Thoracic aorta (tissue), 2 donors: ENCODE measurements at regions not wholly inside any gene's neighbourhood (a gene's known extent, or its start where the extent isn't known, plus 50 kb on each side); places are given as distances from the start of the nearest gene placed in this dataset.

Experiments used
- ATAC-seq: fragments of 150-250 bp; one replicate; pipeline ENCODE4 v1.8.0; 2017; ENCODE audit warnings: low read depth; ENCODE audit not compliant: insufficient number of reproducible peaks, low FRiP score
- DNase-seq: peaks from one replicate; pipeline ENCODE4 v3.0.0-alpha.2; 2020; ENCODE audit warnings: low spot score
- H3K27ac ChIP-seq, 2 donors: fragments of 200-600 bp; sonication (generic); 1 replicate in 1 of 2; 2 replicates in 1 of 2; pipeline ENCODE4 v1.5.1; 2016; ENCODE audit warnings: mild to moderate bottlenecking in 2 of 2, moderate library complexity in 2 of 2
- H3K27me3 ChIP-seq: fragments of 200-600 bp; sonication (generic); replicated peaks from 2 replicates; pipeline ENCODE4 v1.6.0; 2016; ENCODE audit warnings: mild to moderate bottlenecking; ENCODE audit not compliant: insufficient read depth
- H3K36me3 ChIP-seq: fragments of 200-600 bp; sonication (generic); one replicate; pipeline ENCODE4 v1.5.1; 2016
- H3K4me1 ChIP-seq, 2 donors: fragments of 200-600 bp; sonication (generic); 1 replicate in 1 of 2; 2 replicates in 1 of 2; pipeline versions ENCODE4 v1.5.1 to v1.6.0; 2016; ENCODE audit warnings: low read depth in 2 of 2, mild to moderate bottlenecking in 1 of 2; ENCODE audit not compliant: control insufficient read depth in 1 of 2
- H3K4me3 ChIP-seq: fragments of 200-600 bp; sonication (generic); 2 replicates; pipeline ENCODE4 v1.5.1; 2016; ENCODE audit warnings: mild to moderate bottlenecking
- H3K9me3 ChIP-seq: fragments of 200-600 bp; sonication (generic); 2 replicates; pipeline ENCODE4 v1.5.1; 2016
- TF ChIP-seq, protein P1 (sequence below): fragments of 200-600 bp; sonication (generic); IDR thresholded peaks from one replicate; pipeline ENCODE4 v1.5.1; 2019; ENCODE audit warnings: antibody characterized with exemption

DNA sequence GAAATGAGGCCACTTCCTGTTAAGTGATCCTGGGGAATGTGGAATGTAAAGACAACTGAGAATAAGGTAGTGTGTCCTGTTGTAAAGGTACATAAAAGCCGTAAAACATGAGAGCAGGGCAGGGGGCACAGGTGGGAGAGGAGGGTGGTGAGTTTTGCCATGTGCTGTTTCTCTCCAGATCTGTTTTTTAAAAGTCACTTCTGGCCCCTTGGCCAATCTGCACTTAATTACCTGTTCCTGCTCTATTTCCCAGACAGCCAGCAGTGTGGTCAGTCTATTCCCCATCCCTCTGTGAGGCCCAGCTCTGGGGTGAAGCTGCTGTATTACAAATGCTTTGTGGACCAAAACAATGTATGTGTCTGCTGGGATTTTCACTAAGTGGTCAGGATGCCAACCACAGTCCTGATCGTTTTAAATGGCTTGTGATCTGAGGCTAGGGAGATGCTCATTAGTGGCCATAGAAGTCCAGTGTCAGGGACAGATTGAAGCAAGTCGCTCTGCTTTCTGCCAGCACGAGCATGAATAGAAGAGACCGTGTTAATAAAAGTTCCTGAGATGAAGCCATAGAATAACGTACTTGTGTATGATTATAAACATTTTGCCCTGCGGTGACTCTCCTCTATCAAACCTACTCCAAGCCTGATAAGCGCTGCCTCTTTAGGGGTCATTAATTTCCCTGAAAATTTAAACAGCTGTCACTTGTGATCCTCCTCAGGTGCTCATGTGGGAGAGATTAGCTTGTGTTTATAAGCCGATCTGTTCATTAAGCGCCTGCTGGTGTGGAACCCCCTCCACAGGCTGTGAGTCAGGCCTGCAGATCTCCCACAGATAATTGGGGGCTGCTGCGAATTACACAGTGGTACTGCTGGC lies 111.8 kb upstream of the CENPW start:
- Histone ChIP-seq H3K27ac (no peak overlapping the region), H3K4me3 (no peak overlapping the region), H3K36me3 (no peaks in the 10 kb centered on the region), H3K9me3 (no peaks in the 10 kb centered on the region), H3K27me3 (no peaks in the 10 kb centered on the region), H3K4me1 (no peaks in the 10 kb centered on the region)
- ATAC-seq, result no peak
- no peak for DNase-seq
- TF ChIP-seq, protein P1, sequence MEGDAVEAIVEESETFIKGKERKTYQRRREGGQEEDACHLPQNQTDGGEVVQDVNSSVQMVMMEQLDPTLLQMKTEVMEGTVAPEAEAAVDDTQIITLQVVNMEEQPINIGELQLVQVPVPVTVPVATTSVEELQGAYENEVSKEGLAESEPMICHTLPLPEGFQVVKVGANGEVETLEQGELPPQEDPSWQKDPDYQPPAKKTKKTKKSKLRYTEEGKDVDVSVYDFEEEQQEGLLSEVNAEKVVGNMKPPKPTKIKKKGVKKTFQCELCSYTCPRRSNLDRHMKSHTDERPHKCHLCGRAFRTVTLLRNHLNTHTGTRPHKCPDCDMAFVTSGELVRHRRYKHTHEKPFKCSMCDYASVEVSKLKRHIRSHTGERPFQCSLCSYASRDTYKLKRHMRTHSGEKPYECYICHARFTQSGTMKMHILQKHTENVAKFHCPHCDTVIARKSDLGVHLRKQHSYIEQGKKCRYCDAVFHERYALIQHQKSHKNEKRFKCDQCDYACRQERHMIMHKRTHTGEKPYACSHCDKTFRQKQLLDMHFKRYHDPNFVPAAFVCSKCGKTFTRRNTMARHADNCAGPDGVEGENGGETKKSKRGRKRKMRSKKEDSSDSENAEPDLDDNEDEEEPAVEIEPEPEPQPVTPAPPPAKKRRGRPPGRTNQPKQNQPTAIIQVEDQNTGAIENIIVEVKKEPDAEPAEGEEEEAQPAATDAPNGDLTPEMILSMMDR, result no peak

DNA sequence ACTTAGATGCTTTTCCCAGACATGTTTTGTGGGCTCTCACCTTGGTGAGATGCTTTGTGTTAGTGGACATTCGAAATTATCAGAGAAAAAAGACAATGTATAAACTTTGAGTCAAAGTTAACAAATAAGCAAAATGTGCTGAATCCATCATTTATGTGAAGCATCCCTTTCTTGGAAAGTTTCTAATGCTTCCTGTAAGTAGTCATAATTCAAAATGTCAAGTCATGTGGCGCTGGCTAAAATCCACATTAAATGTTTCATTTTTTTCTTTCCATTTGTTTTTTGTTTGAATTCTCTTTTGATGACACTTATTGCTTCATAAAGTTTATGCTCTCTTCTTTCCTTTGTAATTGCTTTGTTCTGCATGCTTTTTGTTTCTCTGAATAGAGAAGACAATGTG lies 107.2 kb upstream of the CENPW start:
- no peak for ATAC-seq
- TF ChIP-seq, protein P1, result no peak
- Histone ChIP-seq H3K9me3 (no peaks in the 10 kb centered on the region), H3K27ac (no peak overlapping the region), H3K36me3 (no peaks in the 10 kb centered on the region), H3K27me3 (no peaks in the 10 kb centered on the region), H3K4me3 (no peak overlapping the region), H3K4me1 (no peaks in the 10 kb centered on the region)
- DNase-seq, result no peak

DNA sequence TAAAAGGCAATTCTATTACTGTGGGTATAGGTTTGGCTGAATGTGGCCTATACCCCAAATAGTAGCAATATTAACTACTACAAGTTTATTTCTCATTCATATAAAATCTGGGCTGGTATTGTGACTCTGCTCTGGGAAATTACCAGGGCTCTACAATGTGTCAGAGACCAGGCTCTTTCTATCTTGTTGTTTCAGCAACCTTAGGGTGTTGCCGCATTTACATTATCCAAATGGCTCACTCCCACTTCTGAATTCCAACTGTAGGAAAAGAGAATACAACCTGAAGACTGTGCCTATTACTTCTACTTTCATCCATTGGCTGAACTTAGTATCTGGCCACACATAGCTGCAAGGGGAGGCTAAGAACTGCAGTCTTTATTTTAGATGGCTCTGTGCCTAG lies 106.7 kb upstream of the CENPW start:
- ATAC-seq, result no peak
- no peaks in the 10 kb centered on the region for H3K27me3 ChIP-seq
- no peaks in the 10 kb centered on the region for H3K9me3 ChIP-seq
- no peak overlapping the region for H3K27ac ChIP-seq
- DNase-seq, result no peak
- H3K4me3 ChIP-seq, result no peak overlapping the region
- H3K4me1 ChIP-seq, result no peaks in the 10 kb centered on the region
- no peaks in the 10 kb centered on the region for H3K36me3 ChIP-seq
- TF ChIP-seq, protein P1, result no peak

DNA sequence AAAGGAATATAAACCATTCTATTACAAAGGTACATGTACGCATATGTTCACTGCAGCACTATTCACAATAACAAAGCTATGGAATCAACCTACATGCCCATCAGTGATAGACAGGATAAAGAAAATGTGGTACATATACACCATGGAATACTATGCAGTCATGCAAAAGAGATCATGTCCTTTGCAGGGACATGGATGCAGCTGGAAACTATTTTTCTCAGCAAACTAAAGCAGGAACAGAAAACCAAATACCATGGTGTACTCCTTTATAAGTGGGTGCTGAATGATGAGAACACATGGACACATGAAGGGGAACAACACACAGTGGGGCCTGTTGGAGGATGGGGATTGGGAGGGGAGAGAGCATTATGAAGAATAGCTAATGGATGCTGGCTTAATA lies 104.6 kb upstream of the CENPW start:
- TF ChIP-seq, protein P1, result no peak

DNA sequence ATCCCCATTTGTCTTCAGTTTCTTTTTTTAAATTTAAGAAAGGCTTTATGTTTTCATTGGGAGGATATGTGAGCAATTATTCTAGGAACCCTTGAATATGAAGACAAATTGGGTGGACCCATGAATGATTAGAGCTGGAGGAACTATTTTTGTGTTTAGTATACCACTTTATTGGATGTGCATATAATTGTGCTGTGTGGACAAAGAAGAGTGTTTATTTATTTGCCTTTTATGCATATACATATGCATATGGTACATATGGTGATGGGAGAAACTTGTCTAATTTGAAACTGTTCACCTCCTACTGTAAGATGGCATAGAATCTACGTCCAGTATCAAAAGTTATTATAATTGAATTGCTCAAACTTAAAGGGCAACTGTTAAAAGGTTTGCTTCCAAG lies 94.8 kb upstream of the CENPW start:
- no peak for ATAC-seq
- TF ChIP-seq, protein P1, result no peak
- no peaks in the 10 kb centered on the region for H3K27me3 ChIP-seq

More for the DNA sequence above, 104.6 kb upstream of the CENPW start:
- DNase-seq (no peak), ATAC-seq (no peak)
- Histone ChIP-seq H3K9me3 (no peaks in the 10 kb centered on the region), H3K27ac (no peak overlapping the region), H3K27me3 (no peaks in the 10 kb centered on the region), H3K4me3 (no peak overlapping the region), H3K4me1 (no peaks in the 10 kb centered on the region), H3K36me3 (no peaks in the 10 kb centered on the region)

More for the DNA sequence above, 94.8 kb upstream of the CENPW start:
- Histone ChIP-seq H3K36me3 (no peaks in the 10 kb centered on the region), H3K4me1 (no peaks in the 10 kb centered on the region), H3K4me3 (no peak overlapping the region), H3K9me3 (no peaks in the 10 kb centered on the region), H3K27ac (no peak overlapping the region)
- DNase-seq, result no peak
